Bronchial epithelial cell (primary cell): ENCODE measurements at regions not wholly inside any gene's neighbourhood (a gene's known extent, or its start where the extent isn't known, plus 50 kb on each side); places are given as distances from the start of the nearest gene placed in this dataset.
"Not testable (repeated sequence)": the region's sequence is repeated elsewhere in the genome, so short reads cannot be mapped to it uniquely, and the experiment has no call there.

ENCODE experiments used
- DNase-seq: peaks from one replicate; pipeline ENCODE4 v3.0.0-alpha.2; 2010; ENCODE audit warnings: low read depth
- FAIRE-seq: peaks from 2 replicates; lab custom pipeline; 2011; peaks lifted over from hg19 to GRCh38; lab: Jason Lieb, UNC
- H3K27me3 ChIP-seq: 2 replicates; pipeline ENCODE4 v1.5.1; 2011; ENCODE audit warnings: low read length; ENCODE audit not compliant: control insufficient read depth, insufficient read depth
- H3K36me3 ChIP-seq: 2 replicates; pipeline ENCODE4 v1.5.1; 2011; ENCODE audit warnings: low read length; ENCODE audit not compliant: control insufficient read depth, insufficient read depth
- H3K4me3 ChIP-seq: 2 replicates; pipeline ENCODE4 v1.5.1; 2011; ENCODE audit warnings: mild to moderate bottlenecking, low read depth, low read length, control low read depth
- CTCF ChIP-seq: IDR thresholded peaks from 2 replicates; pipeline ENCODE4 v1.5.1; 2011; ENCODE audit warnings: mild to moderate bottlenecking, moderate library complexity, low read length, control low read depth, inconsistent platforms; ENCODE audit not compliant: insufficient read depth, severe bottlenecking

GRCh38 chr2:193199322-193199721 is 1004.6 kb upstream of the TMEFF2 start:
- no peaks in the 10 kb centered on the region for H3K36me3 ChIP-seq
- FAIRE-seq (no peak), DNase-seq (no peak)
- H3K4me3 ChIP-seq = no peak overlapping the region
- no peaks in the 10 kb centered on the region for H3K27me3 ChIP-seq
- no peak for TF ChIP-seq CTCF

- H3K4me3 ChIP-seq = no peak overlapping the region
- no peaks in the 10 kb centered on the region for H3K36me3 ChIP-seq
- FAIRE-seq = no peak
- no peak for TF ChIP-seq CTCF
- DNase-seq = no peak
- no peaks in the 10 kb centered on the region for H3K27me3 ChIP-seq
Observed at GRCh38 chr2:193187816-193188215, 993.1 kb upstream of the TMEFF2 start.

GRCh38 chr2:193170981-193171380 is 976.2 kb upstream of the TMEFF2 start:
- not testable (repeated sequence) for FAIRE-seq, H3K27me3 ChIP-seq, H3K4me3 ChIP-seq, DNase-seq, H3K36me3 ChIP-seq

GRCh38 chr2:193156480-193156879 is 961.7 kb upstream of the TMEFF2 start:
- Histone ChIP-seq H3K4me3 (no peak overlapping the region), H3K27me3 (no peaks in the 10 kb centered on the region), H3K36me3 (no peaks in the 10 kb centered on the region)
- FAIRE-seq (no peak), DNase-seq (no peak)
- TF ChIP-seq CTCF = no peak

- Histone ChIP-seq H3K4me3 (no peak overlapping the region), H3K36me3 (no peaks in the 10 kb centered on the region), H3K27me3 (no peaks in the 10 kb centered on the region)
- FAIRE-seq = no peak
- TF ChIP-seq CTCF = no peak
- DNase-seq = no peak
Observed at GRCh38 chr2:193154076-193154475, 959.3 kb upstream of the TMEFF2 start.

- DNase-seq (peak; percentile 81), FAIRE-seq (no peak)
- H3K4me3 ChIP-seq = no peak overlapping the region
- TF ChIP-seq CTCF = no peak
- H3K36me3 ChIP-seq = no peaks in the 10 kb centered on the region
- H3K27me3 ChIP-seq = no peaks in the 10 kb centered on the region
Observed at GRCh38 chr2:193153576-193153975, 958.8 kb upstream of the TMEFF2 start.

GRCh38 chr2:193142467-193142866 is 947.7 kb upstream of the TMEFF2 start:
- not testable (repeated sequence) for FAIRE-seq, H3K4me3 ChIP-seq, H3K36me3 ChIP-seq, H3K27me3 ChIP-seq
- DNase-seq = peak; percentile 3
